Neutrophil (primary cell): ENCODE measurements at regions not wholly inside any gene's neighbourhood (a gene's known extent, or its start where the extent isn't known, plus 50 kb on each side); places are given as distances from the start of the nearest gene placed in this dataset.
A peak's percentile ranks its signal among the peaks of the same experiment; 100 is the strongest.

Experiments used
- H3K27ac ChIP-seq: fragments of 200-600 bp; sonication (generic); 2 replicates; pipeline ENCODE4 v1.5.1; 2016; ENCODE audit warnings: mild to moderate bottlenecking, moderate library complexity
- H3K27me3 ChIP-seq: fragments of 200-600 bp; sonication (generic); 2 replicates; pipeline ENCODE4 v1.6.0; 2016; ENCODE audit warnings: mild to moderate bottlenecking
- H3K36me3 ChIP-seq: fragments of 200-600 bp; sonication (generic); 2 replicates; pipeline ENCODE4 v1.5.1; 2017
- H3K4me1 ChIP-seq, 2 experiments: fragments of 200-600 bp in 1 of 2; sonication (generic) in 1 of 2; 1 replicate in 1 of 2; 2 replicates in 1 of 2; pipeline versions ENCODE4 v1.5.1 to v1.6.1; 2013 to 2016; ENCODE audit warnings: low read depth in 1 of 2, low read length in 1 of 2, mild to moderate bottlenecking in 1 of 2, moderate library complexity in 1 of 2; ENCODE audit not compliant: control insufficient read depth in 1 of 2, insufficient read depth in 1 of 2
- H3K4me3 ChIP-seq, 2 experiments: fragments of 200-600 bp in 1 of 2; sonication (generic) in 1 of 2; 1 replicate in 1 of 2; 2 replicates in 1 of 2; pipeline ENCODE4 v1.5.1; 2013 to 2016; ENCODE audit warnings: low read depth in 1 of 2, low read length in 1 of 2, mild to moderate bottlenecking in 1 of 2, moderate library complexity in 1 of 2
- H3K9me3 ChIP-seq: fragments of 200-600 bp; sonication (generic); 2 replicates; pipeline ENCODE4 v1.5.1; 2016
- CTCF ChIP-seq: fragments of 200-600 bp; sonication (generic); IDR thresholded peaks from 2 replicates; pipeline ENCODE4 v1.5.1; 2016; ENCODE audit warnings: antibody characterized with exemption

DNA sequence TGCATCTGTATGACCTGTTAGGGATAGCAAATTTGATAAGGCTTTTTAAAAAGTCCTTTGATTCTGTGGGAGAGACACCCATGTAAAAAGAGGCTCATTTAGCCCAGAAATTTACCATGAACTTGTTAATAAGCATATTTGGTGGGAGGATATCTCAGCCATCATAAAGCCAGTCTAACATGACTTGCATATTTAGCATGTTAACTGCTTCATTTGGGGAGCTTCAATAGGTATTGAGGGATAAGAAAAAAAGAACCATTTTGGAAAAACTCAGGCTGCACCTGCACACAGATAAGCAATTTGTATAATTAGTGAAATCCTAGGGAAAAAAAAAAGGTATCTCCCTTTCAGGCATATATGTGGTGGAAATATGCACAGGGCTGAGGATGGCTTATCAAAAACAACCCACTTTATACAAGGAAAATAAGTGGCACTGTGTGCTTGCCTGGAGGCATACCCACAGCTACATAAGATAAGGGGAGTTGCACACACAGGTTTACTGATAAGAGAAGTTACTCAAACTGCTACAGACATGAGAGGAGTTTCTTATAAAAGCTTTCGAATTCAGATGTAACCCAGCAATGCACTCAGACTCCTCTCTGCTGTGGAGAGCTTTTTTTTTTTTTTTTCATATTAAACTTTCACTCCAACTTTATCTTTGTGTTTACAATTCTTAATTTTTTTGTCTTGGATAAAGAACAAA lies 372.9 kb upstream of the RBMY1B start:
- no peaks in the 10 kb centered on the region for H3K4me1 ChIP-seq
- no peaks in the 10 kb centered on the region for H3K9me3 ChIP-seq
- no peak for TF ChIP-seq CTCF
- no peak overlapping the region for H3K27ac ChIP-seq
- no peaks in the 10 kb centered on the region for H3K36me3 ChIP-seq
- H3K4me3 ChIP-seq = no peak overlapping the region
- no peaks in the 10 kb centered on the region for H3K27me3 ChIP-seq

DNA sequence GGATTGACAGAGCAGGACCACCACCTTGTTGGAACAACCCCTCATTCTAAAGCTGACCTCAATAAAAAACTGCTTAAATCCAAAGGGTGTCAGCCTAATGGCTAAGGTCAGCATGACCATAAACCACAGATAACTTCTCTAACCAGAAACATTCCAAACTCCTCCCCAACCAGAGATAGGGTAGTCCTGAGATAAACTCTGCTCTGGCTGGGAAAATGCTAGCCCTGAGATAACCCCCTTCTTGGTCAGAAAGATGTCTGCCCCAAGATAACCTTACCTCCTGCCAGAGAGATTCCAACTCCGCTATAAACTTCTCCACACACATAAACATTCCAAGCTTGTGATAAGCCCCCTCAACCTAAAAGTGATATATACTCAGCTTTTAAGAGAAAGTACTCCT lies 364.8 kb upstream of the RBMY1B start:
- no peaks in the 10 kb centered on the region for H3K27me3 ChIP-seq
- no peaks in the 10 kb centered on the region for H3K36me3 ChIP-seq
- H3K9me3 ChIP-seq = no peaks in the 10 kb centered on the region
- TF ChIP-seq CTCF = no peak
- H3K4me1 ChIP-seq = no peaks in the 10 kb centered on the region
- no peak overlapping the region for H3K4me3 ChIP-seq
- no peak overlapping the region for H3K27ac ChIP-seq

DNA sequence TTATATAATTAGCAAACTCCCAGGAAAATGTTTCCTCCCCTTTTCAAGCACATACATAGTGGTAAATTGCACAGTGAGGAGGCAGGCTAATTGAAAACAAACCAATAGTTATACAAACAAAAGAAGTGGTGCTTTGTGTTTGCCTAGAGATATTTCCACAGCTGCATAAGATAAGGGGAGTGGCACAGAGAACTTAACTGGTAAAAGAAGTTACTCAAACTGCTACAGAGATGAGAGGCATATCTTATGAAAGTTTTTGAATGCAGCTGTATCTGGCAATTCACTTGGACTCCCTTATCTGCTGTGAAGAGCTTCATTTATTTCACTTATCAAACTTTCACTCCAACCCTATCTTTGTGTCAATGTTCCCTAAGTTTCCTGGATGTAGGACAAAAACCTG lies 361.2 kb upstream of the RBMY1B start:
- Histone ChIP-seq H3K9me3 (no peaks in the 10 kb centered on the region), H3K36me3 (no peaks in the 10 kb centered on the region), H3K27me3 (no peaks in the 10 kb centered on the region), H3K4me1 (peaks cover 0 to 6% of the 10 kb centered on the region in 2 experiments), H3K27ac (no peak overlapping the region), H3K4me3 (no peak overlapping the region)
- no peak for TF ChIP-seq CTCF

DNA sequence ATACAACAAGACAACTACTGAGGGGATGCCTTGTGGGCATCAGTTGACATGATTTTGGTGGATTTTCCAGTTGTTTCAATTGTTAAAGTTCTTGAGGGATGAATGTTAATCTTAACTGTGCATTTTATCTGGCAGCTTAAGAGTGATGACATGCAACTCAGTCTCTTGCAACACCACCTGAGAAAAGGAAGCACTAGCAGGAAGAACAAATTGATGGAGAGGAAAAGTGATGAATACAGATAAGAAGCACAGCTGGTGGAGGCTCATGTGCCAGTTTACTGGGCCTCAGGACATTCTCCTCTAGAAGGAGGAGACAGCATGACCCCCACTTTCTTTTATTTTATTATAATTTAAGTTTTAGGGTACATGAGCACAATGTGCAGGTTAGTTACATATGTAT lies 341.3 kb upstream of the RBMY1B start:
- H3K4me1 ChIP-seq = peaks cover 0 to 54% of the 10 kb centered on the region in 2 experiments

DNA sequence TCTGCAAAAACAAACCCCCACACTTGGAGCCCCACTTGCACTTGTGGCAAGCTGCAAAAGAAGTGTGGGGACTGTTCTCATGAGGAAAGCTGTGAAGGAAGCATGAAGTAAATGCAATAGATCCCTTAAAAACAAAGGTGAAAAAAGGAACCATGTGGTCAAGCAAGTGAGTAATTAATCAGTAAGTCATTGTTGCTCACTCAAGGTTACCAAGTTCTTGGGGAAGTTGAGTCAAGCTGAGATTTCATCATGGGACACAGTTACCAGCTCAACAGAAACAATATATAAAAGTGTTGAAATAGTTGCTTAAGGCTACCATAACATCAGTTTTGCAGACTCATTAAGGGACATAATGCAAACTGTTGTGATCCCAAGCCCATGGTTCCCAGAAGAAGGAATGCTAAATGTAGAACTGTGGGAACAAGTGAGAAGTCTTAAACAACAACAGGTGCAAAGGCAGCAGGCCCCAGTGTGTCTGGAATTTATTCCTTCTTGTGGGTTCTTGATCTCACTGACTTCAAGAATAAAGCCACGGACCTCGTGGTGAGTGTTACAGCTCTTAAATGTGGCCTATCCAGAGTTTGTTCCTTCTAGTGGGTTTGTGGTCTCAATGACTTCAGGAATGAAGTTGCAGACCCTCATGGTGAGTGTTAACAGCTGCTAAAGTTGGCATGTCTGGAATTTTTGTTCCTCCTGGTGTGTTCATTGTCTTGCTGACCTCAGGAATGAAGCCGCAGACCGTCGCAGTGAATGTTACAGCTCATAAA lies 336.3 kb upstream of the RBMY1B start:
- Histone ChIP-seq H3K4me1 (peaks cover 0 to 78% of the 10 kb centered on the region in 2 experiments), H3K27ac (peak overlapping the region; percentile 95)
- no peak for TF ChIP-seq CTCF

More for the DNA sequence above, 341.3 kb upstream of the RBMY1B start:
- no peak for TF ChIP-seq CTCF
- Histone ChIP-seq H3K9me3 (no peaks in the 10 kb centered on the region), H3K36me3 (no peaks in the 10 kb centered on the region), H3K27me3 (no peaks in the 10 kb centered on the region), H3K4me3 (no peak overlapping the region), H3K27ac (peak overlapping the region; percentile 95)

More for the DNA sequence above, 336.3 kb upstream of the RBMY1B start:
- Histone ChIP-seq H3K27me3 (no peaks in the 10 kb centered on the region), H3K36me3 (no peaks in the 10 kb centered on the region), H3K4me3 (peak overlapping the region; percentile 22 to 44), H3K9me3 (no peaks in the 10 kb centered on the region)
